ENCODE measurements at regions not wholly inside any gene's neighbourhood (a gene's known extent, or its start where the extent isn't known, plus 50 kb on each side); places are given as distances from the start of the nearest gene placed in this dataset.

GRCh38 chr15:98398056-98398455 is 250.3 kb upstream of the IGF1R start:
- no peak for TF ChIP-seq SP1 (IDR thresholded peaks at IDR 0.05; ENCODE audit: low read depth)
- no peak for TF ChIP-seq EZH2phosphoT487 (IDR thresholded peaks at IDR 0.05; ENCODE audit: borderline replicate concordance)
- TF ChIP-seq ELF1 (IDR thresholded peaks at IDR 0.05; ENCODE audit: borderline replicate concordance, low read depth), result no peak
- TF ChIP-seq JUND (IDR thresholded peaks at IDR 0.05), result no peak
- TF ChIP-seq POLR2AphosphoS5 (IDR thresholded peaks at IDR 0.05; ENCODE audit: low read depth, low read length), result no peak
- no peak for TF ChIP-seq YY1 (IDR thresholded peaks at IDR 0.05; ENCODE audit: extremely low read depth, insufficient replicate concordance, low read depth, low read length)
- no peak for TF ChIP-seq ZNF274 (IDR thresholded peaks at IDR 0.05; ENCODE audit: low read depth, low read length)
- TF ChIP-seq RAD21 (IDR thresholded peaks at IDR 0.05; ENCODE audit: low read depth), result no peak
- TF ChIP-seq MAX (IDR thresholded peaks at IDR 0.05), result no peak
- no peak for TF ChIP-seq ZBTB33 (IDR thresholded peaks at IDR 0.05; ENCODE audit: extremely low read depth, insufficient replicate concordance, low read length)
- TF ChIP-seq SRF (IDR thresholded peaks at IDR 0.05; ENCODE audit: low read depth), result no peak
- TF ChIP-seq ZFX (IDR thresholded peaks at IDR 0.05), result no peak
- no peak for TF ChIP-seq EGR1 (IDR thresholded peaks at IDR 0.05; ENCODE audit: low read depth)
- no peak for TF ChIP-seq CTCF (IDR thresholded peaks at IDR 0.05 in 2 of 3, conservative IDR thresholded peaks at IDR 0.05 in 1 of 3; ENCODE audit: borderline replicate concordance in 1 of 3, insufficient read depth in 1 of 3, low read depth in 2 of 3, low read length in 2 of 3)
- TF ChIP-seq CEBPB (IDR thresholded peaks at IDR 0.05; ENCODE audit: low read depth), result no peak
- TF ChIP-seq EZH2 (IDR thresholded peaks at IDR 0.05), result no peak
- no peak for TF ChIP-seq POLR2A (IDR thresholded peaks at IDR 0.05; ENCODE audit: borderline replicate concordance, extremely low read depth, insufficient read depth, insufficient read length)
- no peak for TF ChIP-seq CBX3 (IDR thresholded peaks at IDR 0.05; ENCODE audit: low read depth)
- TF ChIP-seq ATF3 (IDR thresholded peaks at IDR 0.05), result no peak
- Histone ChIP-seq H3K9me2 (ENCODE audit: insufficient read depth) (no peaks in the 10 kb centered on the region), H3K9ac (ENCODE audit: low read length) (no peak overlapping the region), H3K4me3 (replicated peaks in 1 of 2; ENCODE audit: low read depth in 1 of 2, low read length in 2 of 2) (no peak overlapping the region), H3K4me1 (ENCODE audit: control insufficient read depth in 1 of 2, insufficient read depth in 2 of 2, low read length in 2 of 2) (no peaks in the 10 kb centered on the region), H3K4me2 (ENCODE audit: low read length) (no peak overlapping the region), H3K36me3 (ENCODE audit: control insufficient read depth in 1 of 2, insufficient read depth in 2 of 2, low read length in 2 of 2) (no peaks in the 10 kb centered on the region), H2AFZ (ENCODE audit: low read depth, low read length, poor library complexity, severe bottlenecking) (no peak overlapping the region), H3K27me3 (ENCODE audit: insufficient read depth, low read length) (peaks cover 42% of the 10 kb centered on the region), H3K9me3 (ENCODE audit: control insufficient read depth in 1 of 2, insufficient read depth in 1 of 2, low read depth in 1 of 2, low read length in 2 of 2) (no peaks in the 10 kb centered on the region), H3K27ac (ENCODE audit: low read depth, low read length) (no peak overlapping the region), H3K79me2 (ENCODE audit: insufficient read depth, low read length) (no peaks in the 10 kb centered on the region), H4K20me1 (ENCODE audit: insufficient read depth) (no peaks in the 10 kb centered on the region)
- no TSS peak for BruUV-seq (replicated peaks)
- intact Hi-C loops (cut with micrococcal nuclease), result no loop called here
- no peak for DNase-seq (ENCODE audit: low read depth, low spot score)
- CTCF ChIA-PET, result interaction anchor here (2.4 kb wide), 1 partner anchor 86 kb away, joined by 6 read pairs; no protein-coding TSS in a partner anchor
- no peak for ATAC-seq
- POLR2A ChIA-PET, result no interaction called here
- RAD21 ChIA-PET (ENCODE audit: low non-redundant PET in 1 of 2, low total read pairs in 2 of 2, uncharacterized antibody in 2 of 2, unreplicated experiment in 2 of 2), result no interaction called here
